NAMALWA (cell line): ENCODE measurements at regions not wholly inside any gene's neighbourhood (a gene's known extent, or its start where the extent isn't known, plus 50 kb on each side); places are given as distances from the start of the nearest gene placed in this dataset.
A peak's percentile ranks its signal among the peaks of the same experiment; 100 is the strongest.

Experiments used
- DNase-seq: peaks from one replicate; pipeline ENCODE4 v3.0.0-alpha.2; 2015; ENCODE audit warnings: low spot score

DNA sequence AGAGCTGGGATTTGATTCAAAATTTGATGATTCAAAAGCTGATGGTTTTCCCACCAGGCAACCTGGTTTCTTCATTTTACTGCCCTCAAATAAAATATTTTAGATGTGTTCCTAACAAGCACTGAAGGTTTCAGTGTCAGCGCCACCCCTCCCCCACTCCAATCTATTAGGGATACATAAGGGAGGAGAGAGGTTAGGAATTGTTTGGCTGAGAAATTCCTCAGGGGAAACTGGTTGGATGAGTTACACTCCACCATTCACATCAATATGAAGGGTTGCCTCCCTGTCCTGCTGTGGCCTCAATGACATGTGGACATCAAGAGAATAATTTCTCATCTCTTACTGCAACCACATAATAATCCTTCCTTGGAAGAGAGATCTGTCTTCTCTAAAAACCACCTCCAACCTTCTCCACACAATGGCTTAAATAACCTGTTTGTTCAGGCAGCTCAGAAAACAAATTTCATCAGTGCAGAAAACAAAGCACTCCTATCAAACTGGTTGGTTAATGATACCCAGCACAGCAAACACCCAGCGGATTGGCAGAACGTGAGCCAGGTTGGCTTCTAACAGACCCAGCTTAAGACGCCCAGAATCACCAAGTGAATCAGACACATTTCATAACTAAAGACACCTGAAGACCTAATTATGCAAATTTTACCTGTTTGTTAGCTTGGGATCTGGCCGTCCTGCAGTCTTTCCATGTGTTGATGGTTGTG is 136.0 kb upstream of the SGK1 start:
- DNase-seq, result no peak

DNA sequence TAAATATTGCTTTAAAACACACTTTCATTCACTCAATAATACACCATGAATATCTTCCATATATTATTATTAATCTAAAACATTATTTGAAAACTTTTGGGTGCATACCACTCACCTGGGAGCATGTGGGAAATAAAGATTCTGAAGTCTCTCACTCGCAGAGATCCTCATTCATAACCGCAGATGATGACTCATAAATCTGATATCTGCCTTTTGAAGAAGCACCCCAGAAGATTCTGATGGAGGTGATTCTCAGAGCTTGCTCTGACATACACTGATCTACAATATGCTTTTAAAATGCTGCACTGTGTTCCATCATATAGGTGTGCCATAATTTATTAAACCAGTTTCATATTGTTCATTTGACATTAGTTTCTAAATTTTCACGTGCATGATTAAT is 135.0 kb upstream of the SGK1 start:
- DNase-seq, result no peak

DNA sequence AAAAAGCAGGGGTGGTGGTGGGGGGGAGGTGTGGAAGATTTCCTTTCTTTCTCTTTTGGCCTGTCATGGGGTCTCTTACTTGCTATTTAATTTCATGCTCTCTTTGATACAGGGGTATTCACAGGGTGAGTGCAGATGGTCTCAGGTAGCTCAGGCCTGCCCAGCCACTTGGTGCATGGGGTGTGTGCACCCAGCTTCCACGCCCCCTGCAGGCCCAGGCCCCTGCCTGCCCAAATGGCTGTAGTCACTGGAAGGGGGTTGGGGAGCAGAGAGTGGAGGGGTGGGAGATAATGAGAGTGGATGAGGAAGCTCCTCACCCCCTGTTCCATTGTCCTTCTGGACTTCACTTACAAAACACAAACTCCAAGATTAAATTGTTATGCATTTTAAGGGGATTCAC is 133.6 kb upstream of the SGK1 start:
- DNase-seq, result no peak

DNA sequence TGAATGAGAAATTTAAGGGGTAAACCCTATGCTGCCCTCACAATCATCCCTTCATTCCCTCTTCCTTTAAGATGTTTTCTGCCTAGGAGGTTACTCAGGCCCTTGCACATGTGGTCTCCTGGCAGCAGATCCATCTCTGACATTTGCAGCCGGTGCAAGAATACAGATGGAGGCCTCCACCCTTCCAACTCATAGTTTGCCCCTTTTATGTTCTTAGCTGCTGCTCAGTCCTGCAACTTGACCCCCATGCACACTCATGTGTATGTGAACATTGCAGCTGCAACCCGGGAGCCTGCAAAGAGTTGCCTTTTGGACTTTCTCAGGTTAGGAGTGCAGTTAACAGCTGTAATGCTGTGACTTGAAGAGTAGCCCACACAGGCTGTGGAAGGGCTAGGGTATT is 131.9 kb upstream of the SGK1 start:
- DNase-seq, result no peak

DNA sequence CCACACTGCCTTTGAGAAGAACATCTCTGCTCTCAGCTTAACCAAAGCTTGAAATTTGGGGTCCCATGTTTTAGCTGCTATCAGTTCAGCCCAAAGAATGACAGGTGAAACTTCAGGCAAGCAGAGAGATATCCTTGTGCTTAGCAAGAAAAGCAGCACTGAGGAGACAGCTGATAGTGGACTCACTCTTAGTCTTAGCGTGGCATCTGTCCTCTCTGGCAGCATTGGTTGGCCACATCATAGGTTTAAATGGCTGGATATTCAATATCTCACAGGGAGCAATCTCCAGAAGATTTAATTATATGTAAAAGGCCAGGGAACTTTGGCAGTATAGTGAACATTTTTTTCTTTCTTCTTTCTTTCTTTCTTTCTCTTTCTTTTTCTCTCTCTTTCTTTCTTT is 131.1 kb upstream of the SGK1 start:
- DNase-seq, result no peak

DNA sequence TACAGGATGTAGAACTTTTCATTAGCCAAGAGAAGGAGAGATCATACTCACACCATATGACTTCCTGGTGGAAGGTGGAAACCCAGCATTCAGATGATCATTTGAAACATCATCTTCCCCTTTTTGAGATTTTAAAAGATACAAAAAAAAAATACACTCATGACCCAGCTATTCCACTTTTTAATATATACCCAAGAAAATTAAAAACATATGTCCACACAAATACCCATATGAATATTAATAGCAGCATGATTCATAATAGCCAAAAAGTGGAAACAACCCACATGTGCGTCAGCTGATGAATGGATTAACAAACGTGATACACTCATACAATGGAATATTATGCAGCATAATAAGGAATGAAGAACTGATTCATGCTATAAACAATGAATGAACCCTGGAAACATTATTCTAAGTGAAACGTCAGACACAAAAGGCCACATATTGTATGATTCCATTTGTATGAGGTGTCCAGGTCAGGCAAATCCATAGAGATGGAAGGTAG is 130.0 kb upstream of the SGK1 start:
- DNase-seq, result no peak

DNA sequence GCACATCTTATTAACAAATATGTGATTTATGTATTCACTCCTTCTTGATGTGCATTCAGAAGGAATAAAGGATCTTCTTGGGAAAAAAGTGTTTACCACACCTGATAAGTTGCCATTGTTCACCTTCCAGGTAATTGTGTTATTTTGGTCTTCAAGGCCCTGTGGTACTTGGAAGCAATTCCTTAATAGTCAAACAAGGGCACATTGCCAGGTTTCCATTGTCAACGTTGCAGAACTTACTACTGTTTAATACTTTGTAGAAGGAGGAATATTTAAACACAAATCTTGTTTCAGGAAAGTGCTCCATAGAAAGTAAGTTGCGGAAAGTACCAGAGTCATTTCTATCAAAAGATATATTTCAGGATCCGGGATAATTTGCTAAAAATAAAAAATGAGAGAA is 129.5 kb upstream of the SGK1 start:
- DNase-seq, result no peak

DNA sequence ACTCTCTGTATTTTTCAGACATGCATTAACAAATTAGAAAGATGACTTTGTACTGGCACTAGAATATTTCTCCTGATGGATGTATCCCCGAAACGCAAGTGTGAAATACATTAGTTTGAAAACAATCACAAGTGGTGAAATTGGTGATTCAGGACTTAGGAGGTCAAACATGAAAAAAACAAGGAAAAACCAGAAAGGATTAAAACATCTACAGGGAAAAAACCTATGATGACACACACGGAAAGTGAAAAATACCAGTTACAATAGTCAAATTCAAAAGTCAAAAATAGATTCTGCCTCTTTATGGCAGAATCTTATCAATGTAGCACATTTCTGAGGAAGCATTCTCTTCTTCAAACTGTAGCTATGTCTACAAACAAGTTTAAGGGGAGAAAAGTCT is 129.0 kb upstream of the SGK1 start:
- DNase-seq, result no peak

DNA sequence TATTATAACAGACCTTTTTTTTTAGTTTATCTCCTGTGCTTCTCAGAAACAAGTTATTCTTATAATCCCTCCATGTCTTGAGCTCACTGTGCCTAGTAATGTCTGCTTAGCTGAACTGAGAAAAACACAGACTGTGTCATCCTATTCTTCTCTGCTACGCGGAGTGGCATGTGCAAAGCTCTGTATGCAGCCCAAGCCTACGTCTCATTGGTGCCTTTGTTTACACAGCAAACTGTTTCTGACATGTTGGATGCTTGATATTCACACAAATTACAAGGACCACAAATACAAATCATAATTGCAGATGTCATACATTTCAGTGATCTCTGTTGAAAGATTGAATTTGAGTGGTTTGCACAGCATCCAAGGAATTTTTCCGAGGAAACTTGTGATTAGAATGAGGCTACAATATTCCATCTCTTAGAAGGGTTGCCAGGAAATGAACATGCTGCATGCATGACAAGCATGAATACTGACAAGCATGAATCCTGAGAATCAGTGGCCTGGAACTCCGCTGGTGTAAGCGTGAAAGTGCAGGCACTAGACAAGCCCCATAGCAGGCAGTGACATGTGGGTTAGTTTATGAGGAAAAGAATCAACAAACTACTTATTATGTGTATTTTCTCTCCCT is 128.4 kb upstream of the SGK1 start:
- DNase-seq, result no peak

DNA sequence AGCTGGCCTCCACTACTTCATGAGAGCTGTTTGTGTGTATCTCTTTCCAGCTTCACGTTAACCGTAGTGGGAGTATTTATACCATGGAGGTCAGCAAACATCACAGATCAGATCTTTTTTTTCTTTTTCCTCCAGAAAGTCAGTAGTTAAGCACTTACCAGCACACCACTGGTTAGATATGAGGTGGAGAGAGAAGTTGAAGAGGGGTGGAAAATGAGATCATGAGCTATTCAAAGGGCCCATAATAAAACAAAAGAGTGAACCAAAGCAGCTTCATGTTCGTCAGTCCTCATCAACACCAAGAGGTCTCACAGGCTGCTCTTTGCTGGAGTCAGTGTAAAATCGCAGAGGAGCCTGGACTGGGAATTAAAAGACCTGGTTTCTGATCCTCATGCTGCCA is 125.1 kb upstream of the SGK1 start:
- no peak for DNase-seq

DNA sequence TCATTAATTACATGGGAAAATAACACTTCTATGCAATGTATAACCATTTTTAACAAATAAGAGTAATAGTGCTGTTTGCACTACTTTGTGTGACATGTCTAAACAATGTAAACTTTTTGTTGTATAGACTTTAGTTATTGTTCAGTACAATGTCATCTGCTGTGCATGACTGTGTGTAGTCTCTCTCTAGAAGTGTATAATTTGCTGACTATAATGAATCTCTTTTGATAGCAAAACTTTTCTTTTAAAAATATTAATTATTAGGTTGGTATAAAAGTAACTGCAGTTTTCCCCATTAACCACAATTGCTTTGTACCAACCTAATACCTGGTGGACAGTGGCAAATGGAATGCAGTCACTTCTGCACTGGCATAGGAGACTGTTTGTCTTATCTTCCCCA is 124.2 kb upstream of the SGK1 start:
- DNase-seq, result no peak

DNA sequence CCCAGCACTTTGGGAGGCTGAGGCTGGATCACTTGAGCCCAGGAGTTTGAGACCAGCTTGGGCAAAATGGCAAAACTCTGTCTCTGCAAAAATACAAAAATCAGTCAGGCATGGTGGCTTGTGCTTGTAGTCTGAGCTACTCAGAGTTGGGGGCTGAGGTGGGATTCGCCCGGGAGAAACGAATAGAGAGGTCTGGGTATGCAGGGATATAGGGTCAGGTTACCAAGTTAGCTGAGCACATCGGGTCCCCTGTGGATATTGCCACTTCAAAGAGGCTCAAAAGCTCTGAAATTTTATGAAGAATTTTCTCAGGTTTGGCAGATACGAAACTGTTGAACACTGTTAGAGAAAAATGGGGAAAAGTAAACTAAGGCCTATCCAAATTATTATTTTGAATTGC is 120.9 kb upstream of the SGK1 start:
- no peak for DNase-seq

DNA sequence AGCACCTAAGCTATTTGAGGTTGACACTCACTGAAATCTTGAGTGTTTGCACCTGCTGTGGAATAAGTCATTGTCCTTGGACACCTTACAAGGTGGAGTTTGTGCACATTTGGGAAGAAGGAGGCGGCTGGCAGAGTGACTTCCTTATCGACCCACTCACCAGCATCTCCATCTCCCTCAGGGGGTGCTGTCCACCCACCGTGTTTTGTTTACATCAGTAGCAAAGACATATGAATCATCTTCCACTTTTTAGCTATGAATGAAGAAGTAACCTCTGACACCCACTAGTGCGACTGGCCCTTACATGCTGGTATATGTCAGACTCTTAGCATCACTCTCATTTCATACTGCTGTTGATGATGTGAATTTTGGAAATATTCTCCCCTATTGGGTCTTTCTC is 119.5 kb upstream of the SGK1 start:
- peak; percentile 24 for DNase-seq

DNA sequence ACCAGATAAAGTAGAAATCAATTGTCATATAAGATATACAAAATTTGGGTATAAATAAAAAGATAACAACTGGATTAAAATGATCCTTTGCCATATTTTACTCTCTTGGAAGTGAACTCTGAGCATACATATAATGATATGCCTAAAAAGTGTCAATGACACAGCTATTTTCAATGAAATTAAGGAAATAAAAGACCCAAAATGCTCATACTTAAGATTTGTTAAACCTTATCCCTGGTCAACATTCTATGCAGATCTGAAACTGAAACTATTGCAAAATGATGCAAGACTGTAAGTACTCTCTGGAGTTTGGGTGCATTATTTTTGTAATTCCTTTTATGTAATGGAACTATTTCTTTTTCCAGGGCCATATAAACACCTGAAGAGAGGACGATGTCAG is 119.0 kb upstream of the SGK1 start:
- peak; percentile 18 for DNase-seq

DNA sequence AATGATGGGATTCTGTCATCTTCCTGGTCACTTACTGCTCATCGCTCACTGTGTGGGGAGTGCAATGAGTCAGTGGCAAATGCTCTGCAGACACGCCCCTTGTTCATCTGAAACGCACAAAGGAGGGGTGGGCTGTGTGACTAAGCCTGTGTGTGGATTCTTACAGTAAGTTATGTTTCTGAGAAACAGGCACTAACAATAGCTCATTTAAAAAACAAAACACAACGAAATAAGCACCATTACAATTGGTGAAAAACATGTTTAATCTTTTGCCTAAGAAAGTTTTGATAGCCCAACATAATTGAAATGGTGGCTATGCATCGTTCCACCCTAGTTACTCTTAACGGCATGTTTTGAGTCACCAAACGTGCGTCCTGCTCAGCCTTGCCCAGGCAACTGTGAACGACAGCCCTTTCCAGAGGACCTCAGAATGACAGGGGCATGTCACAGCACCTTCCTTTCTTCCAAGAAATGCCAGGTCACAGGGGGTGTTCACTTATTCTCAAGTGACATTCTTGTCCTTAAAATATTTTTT is 118.4 kb upstream of the SGK1 start:
- DNase-seq, result peak; percentile 16

DNA sequence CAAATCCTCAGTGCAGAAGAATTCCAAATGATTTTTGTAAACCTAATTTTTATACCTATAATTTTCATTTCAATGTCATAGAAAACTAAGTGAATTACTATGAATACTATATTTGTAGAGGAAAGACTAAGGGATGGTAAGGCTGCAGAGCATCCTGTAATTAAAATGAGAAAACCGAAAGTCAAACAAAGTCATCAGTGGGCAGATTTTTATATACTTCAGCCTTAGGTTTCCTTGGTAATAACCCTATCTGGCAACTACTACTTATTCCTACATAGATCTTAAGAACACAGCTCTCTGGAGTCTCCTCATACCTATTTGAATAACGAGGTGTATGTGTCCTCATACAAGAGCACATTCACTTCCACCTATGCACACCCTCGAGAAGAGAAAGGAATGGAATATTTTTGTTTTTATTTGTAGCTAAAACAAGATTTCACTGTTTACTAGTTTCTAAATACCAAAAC is 117.9 kb upstream of the SGK1 start:
- DNase-seq, result no peak

DNA sequence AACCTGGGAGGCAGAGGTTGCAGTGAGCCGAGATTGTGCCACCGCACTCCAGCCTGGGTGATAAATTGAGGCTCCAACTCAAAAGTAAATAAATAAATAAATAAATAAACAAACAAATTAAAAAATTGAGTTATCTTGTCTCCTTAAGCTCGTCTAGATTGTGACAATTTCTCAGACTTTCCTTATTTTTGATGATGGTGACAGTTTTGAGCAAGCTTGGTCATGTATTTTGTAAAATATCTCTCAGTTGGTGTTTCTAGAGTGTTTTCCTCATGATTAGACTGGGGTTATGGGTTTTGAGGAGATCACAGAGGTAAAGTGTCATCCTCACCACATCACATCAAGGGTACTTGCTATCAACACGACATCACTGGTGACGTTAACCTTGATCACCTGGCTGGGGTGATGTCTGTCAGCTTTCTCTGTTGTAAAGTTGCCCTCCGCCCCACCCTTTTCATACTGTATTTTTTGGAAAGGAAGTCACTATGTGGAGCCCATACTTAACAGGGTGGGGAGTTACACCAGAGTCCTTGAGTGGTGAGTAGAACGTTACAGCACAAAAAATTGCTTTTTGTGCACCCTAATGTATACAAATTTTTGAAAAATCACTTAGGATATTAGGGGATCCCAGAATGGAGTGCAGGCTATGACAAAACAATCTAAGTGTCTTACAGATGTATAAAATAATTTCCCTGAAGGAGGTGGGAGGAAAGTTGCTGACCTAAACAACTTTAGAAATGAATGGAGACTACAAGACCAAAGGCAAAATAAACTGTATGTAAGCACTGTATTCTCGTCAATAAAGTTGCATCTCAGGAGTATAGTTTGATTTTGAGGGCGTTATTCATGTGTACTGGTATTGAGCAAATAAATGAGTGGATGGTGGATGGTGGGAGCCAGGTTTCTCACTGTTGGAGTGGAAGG is 116.4 kb upstream of the SGK1 start:
- no peak for DNase-seq

DNA sequence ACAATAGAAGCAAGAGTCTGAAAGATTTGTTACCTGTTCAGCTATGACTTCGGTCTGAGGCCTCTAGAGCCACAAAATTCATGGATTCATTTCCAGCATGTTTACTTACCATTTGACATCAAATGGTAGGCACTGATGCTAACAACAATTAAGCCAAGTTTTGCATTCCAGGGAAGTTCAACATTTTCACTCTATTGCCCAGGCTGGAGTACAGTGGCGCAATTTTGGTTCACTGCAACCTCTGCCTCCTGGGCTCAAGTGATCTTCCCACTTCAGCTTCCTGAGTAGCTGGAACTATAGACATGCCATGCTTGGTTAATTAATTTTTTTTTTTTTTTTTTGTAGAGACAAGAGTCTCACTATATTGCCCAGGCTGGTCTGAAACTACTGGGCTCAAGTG is 114.1 kb upstream of the SGK1 start:
- DNase-seq, result no peak

DNA sequence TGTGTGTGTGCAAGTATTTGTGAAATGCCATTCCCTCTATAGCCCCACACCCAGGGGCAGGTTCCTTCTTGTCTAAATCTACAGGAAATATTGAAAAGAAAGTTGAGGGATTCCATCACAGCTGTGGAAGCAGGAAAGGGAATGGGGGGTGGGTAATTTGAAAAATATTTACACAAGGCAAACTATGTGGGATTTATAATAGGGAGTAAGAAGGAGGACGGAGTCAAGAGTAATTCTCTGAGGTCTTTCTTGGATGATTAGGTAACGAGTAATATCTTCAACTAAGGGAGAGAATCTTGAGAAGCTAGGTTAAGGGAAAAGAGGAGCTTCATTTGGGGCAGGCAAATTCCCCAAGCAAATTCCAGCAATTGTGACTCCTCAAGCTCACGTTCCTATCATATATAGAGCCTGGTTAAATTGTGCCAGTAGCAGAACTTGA is 113.5 kb upstream of the SGK1 start:
- no peak for DNase-seq

DNA sequence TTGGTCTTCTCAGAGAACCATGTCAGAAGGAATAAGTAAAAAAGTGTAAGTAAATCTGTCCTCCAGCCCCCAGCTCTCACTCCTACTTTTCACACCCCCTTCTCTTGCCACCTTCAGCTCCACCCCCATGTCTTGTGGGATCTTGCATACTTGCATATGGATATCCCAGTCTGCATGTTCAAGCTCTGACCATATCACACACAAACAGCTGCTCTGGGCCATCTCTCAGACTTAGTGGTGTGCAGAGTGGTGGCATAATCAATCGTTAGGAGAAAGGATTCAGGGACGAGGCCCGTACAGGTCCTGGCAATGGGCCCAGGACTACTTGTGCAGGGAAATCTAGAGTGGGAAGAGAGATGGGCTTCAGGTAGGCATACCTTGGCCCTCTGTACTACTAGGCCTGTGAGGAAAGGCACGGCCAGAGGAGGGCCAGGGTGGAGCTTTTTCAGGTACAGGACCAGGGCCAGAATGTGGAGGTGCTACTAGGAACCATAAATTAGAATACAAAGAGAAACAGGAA is 112.0 kb upstream of the SGK1 start:
- no peak for DNase-seq

DNA sequence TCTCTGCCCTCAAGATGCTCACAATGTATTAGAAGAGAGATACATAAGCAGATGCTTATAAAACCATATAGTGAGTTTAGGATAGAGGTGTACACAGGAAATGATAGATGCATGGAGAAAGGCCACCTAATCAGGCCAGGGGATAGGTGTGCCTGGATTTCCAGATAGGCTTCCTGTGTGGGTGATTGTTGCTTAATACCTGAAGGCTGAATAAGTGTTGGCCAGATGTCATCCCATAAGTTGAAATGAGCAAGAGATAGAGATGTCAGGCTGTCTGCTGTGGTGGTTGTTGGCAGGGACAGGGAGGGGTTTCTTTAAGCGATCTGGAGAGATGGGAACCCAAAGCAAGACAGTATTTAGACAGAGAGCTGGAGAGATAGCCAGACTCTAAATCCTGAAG is 109.8 kb upstream of the SGK1 start:
- DNase-seq, result no peak

DNA sequence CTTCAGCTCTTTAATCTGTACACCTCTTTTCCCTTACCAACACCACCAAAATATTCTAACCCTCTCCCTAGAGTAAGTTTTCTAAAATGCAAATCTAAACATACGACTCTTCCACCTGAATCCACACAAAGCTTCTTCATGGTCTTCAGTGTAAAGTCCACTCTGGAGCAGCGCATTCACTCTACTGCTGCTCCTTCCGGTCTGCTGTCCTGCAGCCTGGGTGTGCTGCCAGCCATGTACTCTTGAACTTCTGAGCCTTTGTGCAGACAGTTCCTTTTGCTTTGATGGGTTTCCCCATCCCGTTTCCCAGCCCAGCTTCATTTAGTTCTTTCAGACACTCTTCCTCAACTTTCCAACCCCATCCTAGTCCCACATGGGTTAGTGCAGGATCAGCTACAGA is 108.7 kb upstream of the SGK1 start:
- no peak for DNase-seq
